HCT116 (cell line): ENCODE measurements at regions not wholly inside any gene's neighbourhood (a gene's known extent, or its start where the extent isn't known, plus 50 kb on each side); places are given as distances from the start of the nearest gene placed in this dataset.

Experiments
- ATAC-seq: fragments of 200-7000 bp; cut with Tn5 transposase; 2 replicates; pipeline ENCODE4 v1.9.1; 2020; ENCODE audit warnings: mild to moderate bottlenecking, moderate library complexity
- BruUV-seq: library from RNA; stranded (reverse); fragments of 400-500 nt; replicated peaks from 2 replicates; lab custom pipeline; 2021; lab: Mats Ljungman, UMichigan
- CTCF ChIA-PET: fragments of 300-600 bp; sonication (Branson Sonifier 250); formaldehyde crosslinking; loops from one replicate; lab custom pipeline; 2021; ENCODE audit warnings: antibody characterized with exemption; lab: Charles Lee
- POLR2A ChIA-PET: fragments of 300-600, 350-600 bp; sonication (Branson Sonifier 250); formaldehyde crosslinking; loops from one replicate; lab custom pipeline; 2021; ENCODE audit warnings: antibody characterized with exemption; lab: Charles Lee
- RAD21 ChIA-PET, 2 experiments: fragments of 300-600 bp; sonication (Branson Sonifier 250); formaldehyde crosslinking; loops; one replicate each; lab custom pipeline; 2023; ENCODE audit warnings: low total read pairs in 2 of 2; ENCODE audit not compliant: uncharacterized antibody in 2 of 2, unreplicated experiment in 2 of 2, low non-redundant PET in 1 of 2; lab: Charles Lee
- DNase-seq: peaks from one replicate; pipeline ENCODE4 v3.0.0-alpha.2; 2010; ENCODE audit warnings: low read depth, low spot score
- H2AFZ ChIP-seq: fragments of 200-600 bp; shearing (Covaris generic), sonication (generic); 2 replicates; pipeline ENCODE4 v1.6.1; 2017; ENCODE audit warnings: low read depth, mixed run types, mixed read lengths, antibody characterized with exemption, low read length; ENCODE audit not compliant: poor library complexity, severe bottlenecking
- H3K27ac ChIP-seq: 2 replicates; pipeline ENCODE4 v1.5.1; 2012; ENCODE audit warnings: low read depth, low read length
- H3K27me3 ChIP-seq: fragments of 200-600 bp; sonication (generic); 2 replicates; pipeline ENCODE4 v1.6.1; 2016; ENCODE audit warnings: mixed run types, low read length, mixed read lengths; ENCODE audit not compliant: insufficient read depth
- H3K36me3 ChIP-seq, 2 experiments: fragments of 200-500 bp in 1 of 2; fragments of 200-600 bp in 1 of 2; sonication (Bioruptor generic) in 1 of 2; sonication (generic) in 1 of 2; 2 replicates each; pipeline versions ENCODE4 v1.5.1 to v1.6.1; 2014 to 2016; ENCODE audit warnings: low read length in 2 of 2, inconsistent platforms in 1 of 2, mixed read lengths in 1 of 2, mixed run types in 1 of 2; ENCODE audit not compliant: insufficient read depth in 2 of 2, control insufficient read depth in 1 of 2
- H3K4me1 ChIP-seq, 2 experiments: fragments of 200-600 bp in 1 of 2; sonication (generic) in 1 of 2; 2 replicates each; pipeline versions ENCODE4 v1.5.1 to v1.6.1; 2012 to 2017; ENCODE audit warnings: low read length in 2 of 2, inconsistent platforms in 1 of 2, mild to moderate bottlenecking in 1 of 2, mixed read lengths in 1 of 2, mixed run types in 1 of 2, moderate library complexity in 1 of 2; ENCODE audit not compliant: insufficient read depth in 2 of 2, control insufficient read depth in 1 of 2
- H3K4me2 ChIP-seq: fragments of 200-600 bp; sonication (generic); 2 replicates; pipeline ENCODE4 v1.6.1; 2017; ENCODE audit warnings: mixed run types, low read length, mixed read lengths
- H3K4me3 ChIP-seq, 2 experiments: fragments of 200-600 bp in 1 of 2; sonication (generic) in 1 of 2; replicated peaks in 1 of 2; 2 replicates each; pipeline ENCODE4 v1.5.1; 2011 to 2016; ENCODE audit warnings: low read length in 2 of 2, control low read depth in 1 of 2, low read depth in 1 of 2, mild to moderate bottlenecking in 1 of 2, mixed read lengths in 1 of 2, mixed run types in 1 of 2
- H3K79me2 ChIP-seq: fragments of 200-600 bp; sonication (generic); 2 replicates; pipeline ENCODE4 v1.6.1; 2017; ENCODE audit warnings: mild to moderate bottlenecking, mixed run types, low read length, moderate library complexity, mixed read lengths; ENCODE audit not compliant: insufficient read depth
- H3K9ac ChIP-seq: fragments of 200-600 bp; sonication (generic); 2 replicates; pipeline ENCODE4 v1.6.1; 2016; ENCODE audit warnings: low read length, mixed read lengths
- H3K9me2 ChIP-seq: fragments of 200-600 bp; sonication (generic), shearing (Covaris generic); 2 replicates; pipeline ENCODE4 v1.6.1; 2017; ENCODE audit warnings: mixed run types, mild to moderate bottlenecking, moderate library complexity; ENCODE audit not compliant: insufficient read depth
- H3K9me3 ChIP-seq, 2 experiments: fragments of 200-500 bp in 1 of 2; fragments of 200-600 bp in 1 of 2; sonication (Bioruptor generic) in 1 of 2; sonication (generic) in 1 of 2; 2 replicates each; pipeline ENCODE4 v1.6.1; 2014 to 2017; ENCODE audit warnings: low read length in 2 of 2, mixed read lengths in 2 of 2, inconsistent platforms in 1 of 2, low read depth in 1 of 2, mild to moderate bottlenecking in 1 of 2, mixed run types in 1 of 2, moderate library complexity in 1 of 2; ENCODE audit not compliant: control insufficient read depth in 1 of 2, insufficient read depth in 1 of 2
- H4K20me1 ChIP-seq: fragments of 200-600 bp; sonication (generic), shearing (Covaris generic); 2 replicates; pipeline ENCODE4 v1.6.1; 2017; ENCODE audit warnings: mixed run types, mild to moderate bottlenecking, moderate library complexity; ENCODE audit not compliant: insufficient read depth
- CBX3 ChIP-seq: IDR thresholded peaks from 2 replicates; pipeline ENCODE4 v1.6.1; 2012; ENCODE audit warnings: low read depth
- ELF1 ChIP-seq: IDR thresholded peaks from 2 replicates; pipeline ENCODE4 v1.6.1; 2012; ENCODE audit warnings: low read depth, borderline replicate concordance
- FOSL1 ChIP-seq: IDR thresholded peaks from 2 replicates; pipeline ENCODE4 v1.6.1; 2012; ENCODE audit warnings: low read depth
- JUND ChIP-seq: IDR thresholded peaks from 2 replicates; pipeline ENCODE4 v1.6.1; 2012
- POLR2A ChIP-seq: IDR thresholded peaks from 2 replicates; pipeline ENCODE4 v1.7.0; 2011; ENCODE audit warnings: borderline replicate concordance; ENCODE audit not compliant: insufficient read depth, insufficient read length; ENCODE audit errors: extremely low read depth
- POLR2AphosphoS5 ChIP-seq: IDR thresholded peaks from 2 replicates; pipeline ENCODE4 v1.6.1; 2011; ENCODE audit warnings: mild to moderate bottlenecking, low read depth, low read length, moderate library complexity
- RAD21 ChIP-seq: IDR thresholded peaks from 2 replicates; pipeline ENCODE4 v1.6.1; 2012; ENCODE audit warnings: low read depth, mild to moderate bottlenecking
- SIN3A ChIP-seq: IDR thresholded peaks from 2 replicates; pipeline ENCODE4 v1.6.1; 2012; ENCODE audit warnings: low read depth
- SP1 ChIP-seq: IDR thresholded peaks from 2 replicates; pipeline ENCODE4 v1.6.1; 2012; ENCODE audit warnings: low read depth
- ZNF274 ChIP-seq: fragments of 200-500 bp; sonication (Bioruptor generic); IDR thresholded peaks from 2 replicates; pipeline ENCODE4 v1.6.1; 2014; ENCODE audit warnings: mild to moderate bottlenecking, low read depth, low read length, inconsistent platforms
- intact Hi-C: fragments of 100-400 bp; cut with micrococcal nuclease; formaldehyde crosslinking; loops from 2 replicates; pipeline ENCODE4 v1.10.0; 2022
- TF ChIP-seq, protein P1 (sequence below): IDR thresholded peaks from 2 replicates; pipeline ENCODE4 v1.6.1; 2012; ENCODE audit warnings: low read depth
- TF ChIP-seq, protein P2 (sequence below): IDR thresholded peaks from 2 replicates; pipeline ENCODE4 v1.6.1; 2012

DNA sequence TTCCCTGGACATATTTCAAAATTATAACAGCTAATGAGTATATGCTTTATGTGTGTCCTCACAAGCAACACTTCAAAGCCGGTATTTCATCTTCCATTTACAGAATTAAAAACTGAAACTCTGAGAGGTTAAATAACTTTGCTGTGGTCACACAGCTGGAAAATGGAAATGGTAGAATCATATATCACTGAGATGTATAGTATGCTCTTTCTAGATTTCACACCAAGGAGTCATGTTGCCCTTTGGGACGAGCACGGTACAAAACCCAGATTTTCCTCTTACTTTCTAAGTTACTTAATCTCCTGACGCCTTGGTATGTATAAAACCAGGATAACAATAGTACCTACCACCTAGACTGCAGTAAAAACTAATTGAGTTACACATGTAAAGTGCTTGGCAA lies 152.6 kb upstream of the GRIP1 start:
- ATAC-seq: no peak
- no peak overlapping the region for H2AFZ ChIP-seq
- no peaks in the 10 kb centered on the region for H4K20me1 ChIP-seq
- no TSS peak for BruUV-seq
- H3K27ac ChIP-seq: no peak overlapping the region
- intact Hi-C loops: no loop called here
- H3K79me2 ChIP-seq: no peaks in the 10 kb centered on the region
- no peak overlapping the region for H3K4me2 ChIP-seq
- no peaks in the 10 kb centered on the region for H3K4me1 ChIP-seq
- ChIA-PET CTCF (no interaction called here), POLR2A (no interaction called here), RAD21 (no interaction called here)
- DNase-seq: no peak
- no peaks in the 10 kb centered on the region for H3K36me3 ChIP-seq
- peaks cover 56% of the 10 kb centered on the region for H3K27me3 ChIP-seq
- H3K4me3 ChIP-seq: no peak overlapping the region
- no peak overlapping the region for H3K9ac ChIP-seq
- no peak for TF ChIP-seq SP1
- no peak for TF ChIP-seq ZNF274
- TF ChIP-seq RAD21: no peak
- TF ChIP-seq ELF1: no peak
- TF ChIP-seq, protein P1, sequence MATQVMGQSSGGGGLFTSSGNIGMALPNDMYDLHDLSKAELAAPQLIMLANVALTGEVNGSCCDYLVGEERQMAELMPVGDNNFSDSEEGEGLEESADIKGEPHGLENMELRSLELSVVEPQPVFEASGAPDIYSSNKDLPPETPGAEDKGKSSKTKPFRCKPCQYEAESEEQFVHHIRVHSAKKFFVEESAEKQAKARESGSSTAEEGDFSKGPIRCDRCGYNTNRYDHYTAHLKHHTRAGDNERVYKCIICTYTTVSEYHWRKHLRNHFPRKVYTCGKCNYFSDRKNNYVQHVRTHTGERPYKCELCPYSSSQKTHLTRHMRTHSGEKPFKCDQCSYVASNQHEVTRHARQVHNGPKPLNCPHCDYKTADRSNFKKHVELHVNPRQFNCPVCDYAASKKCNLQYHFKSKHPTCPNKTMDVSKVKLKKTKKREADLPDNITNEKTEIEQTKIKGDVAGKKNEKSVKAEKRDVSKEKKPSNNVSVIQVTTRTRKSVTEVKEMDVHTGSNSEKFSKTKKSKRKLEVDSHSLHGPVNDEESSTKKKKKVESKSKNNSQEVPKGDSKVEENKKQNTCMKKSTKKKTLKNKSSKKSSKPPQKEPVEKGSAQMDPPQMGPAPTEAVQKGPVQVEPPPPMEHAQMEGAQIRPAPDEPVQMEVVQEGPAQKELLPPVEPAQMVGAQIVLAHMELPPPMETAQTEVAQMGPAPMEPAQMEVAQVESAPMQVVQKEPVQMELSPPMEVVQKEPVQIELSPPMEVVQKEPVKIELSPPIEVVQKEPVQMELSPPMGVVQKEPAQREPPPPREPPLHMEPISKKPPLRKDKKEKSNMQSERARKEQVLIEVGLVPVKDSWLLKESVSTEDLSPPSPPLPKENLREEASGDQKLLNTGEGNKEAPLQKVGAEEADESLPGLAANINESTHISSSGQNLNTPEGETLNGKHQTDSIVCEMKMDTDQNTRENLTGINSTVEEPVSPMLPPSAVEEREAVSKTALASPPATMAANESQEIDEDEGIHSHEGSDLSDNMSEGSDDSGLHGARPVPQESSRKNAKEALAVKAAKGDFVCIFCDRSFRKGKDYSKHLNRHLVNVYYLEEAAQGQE: no peak
- no peak for TF ChIP-seq SIN3A
- TF ChIP-seq, protein P2, sequence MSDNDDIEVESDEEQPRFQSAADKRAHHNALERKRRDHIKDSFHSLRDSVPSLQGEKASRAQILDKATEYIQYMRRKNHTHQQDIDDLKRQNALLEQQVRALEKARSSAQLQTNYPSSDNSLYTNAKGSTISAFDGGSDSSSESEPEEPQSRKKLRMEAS: no peak
- TF ChIP-seq POLR2A: no peak
- TF ChIP-seq JUND: no peak
- no peak for TF ChIP-seq CBX3
- no peak for TF ChIP-seq FOSL1
- TF ChIP-seq POLR2AphosphoS5: no peak
- H3K9me3 ChIP-seq: no peaks in the 10 kb centered on the region
- no peaks in the 10 kb centered on the region for H3K9me2 ChIP-seq
